HG03469 (cell line): ENCODE measurements at regions not wholly inside any gene's neighbourhood (a gene's known extent, or its start where the extent isn't known, plus 50 kb on each side); places are given as distances from the start of the nearest gene placed in this dataset.

Experiments
- ATAC-seq: cut with Tn5 transposase; IDR thresholded peaks from one replicate; pipeline ENCODE4 v1.9.1; 2021; ENCODE audit warnings: mild to moderate bottlenecking, moderate library complexity, moderate number of reproducible peaks; ENCODE audit not compliant: unreplicated experiment

DNA sequence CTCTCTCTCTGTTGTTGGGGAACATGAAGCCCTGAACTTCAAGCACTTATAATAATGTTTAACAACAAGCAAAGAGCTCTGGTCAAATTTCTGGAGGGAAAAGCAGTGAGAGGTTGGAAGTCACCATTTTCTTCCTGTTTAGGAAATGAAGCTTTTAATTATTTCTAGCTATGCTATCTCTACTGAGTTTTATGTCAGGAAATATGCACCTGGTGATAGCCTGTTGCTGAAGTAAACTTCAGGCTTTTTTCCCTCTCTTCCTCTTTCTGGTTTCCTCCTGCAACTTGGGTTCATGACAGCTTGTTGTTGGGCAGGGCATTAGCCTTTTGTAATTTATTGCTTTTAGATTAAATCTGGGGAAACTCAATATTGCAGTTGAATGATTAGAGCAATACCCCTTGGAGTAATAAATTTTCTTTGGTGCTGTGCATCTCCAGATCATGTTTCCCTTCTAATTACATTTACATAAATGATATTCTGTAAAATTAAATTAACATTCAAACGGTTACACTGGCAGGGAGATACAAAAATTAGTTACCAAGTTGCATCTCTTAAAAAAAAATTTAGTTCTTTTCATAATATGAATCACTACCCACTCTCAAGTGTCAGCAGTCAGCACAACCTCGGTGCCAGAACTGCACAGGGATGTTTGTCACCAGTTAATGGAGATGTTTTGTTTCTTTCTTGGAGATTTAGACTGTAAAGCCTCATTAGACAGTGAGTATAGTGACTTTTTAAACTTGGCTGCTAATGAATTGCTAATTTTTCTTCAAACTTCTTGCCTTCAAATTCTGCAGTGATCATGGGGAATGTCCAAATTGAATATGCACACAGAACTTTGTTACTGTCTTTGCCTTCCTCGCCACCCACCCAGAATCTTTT lies 466.6 kb upstream of the ETAA1 start:
- ATAC-seq, result no peak

DNA sequence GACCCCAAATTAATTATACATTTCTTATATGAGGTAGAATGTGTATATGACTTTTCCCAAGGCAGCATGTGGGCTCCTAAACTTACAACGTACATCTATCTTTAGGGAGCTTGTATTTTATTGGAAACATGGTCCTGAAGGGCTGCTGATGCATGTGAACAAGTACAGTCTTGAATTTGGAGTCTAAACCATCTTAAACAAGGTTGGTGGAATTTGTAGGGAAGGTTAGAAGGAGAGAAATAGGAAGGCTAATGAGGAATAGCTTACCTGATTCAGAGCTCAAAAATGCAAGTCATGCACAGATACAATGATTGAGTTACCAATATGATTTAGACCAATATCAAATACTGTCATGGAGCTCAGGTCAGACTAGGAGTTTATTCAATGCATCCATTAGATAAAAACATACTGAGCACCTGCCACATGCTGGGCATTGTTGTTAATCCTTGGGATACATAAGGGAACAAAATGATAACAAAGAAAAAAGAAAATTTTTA lies 458.6 kb upstream of the ETAA1 start:
- no peak for ATAC-seq

DNA sequence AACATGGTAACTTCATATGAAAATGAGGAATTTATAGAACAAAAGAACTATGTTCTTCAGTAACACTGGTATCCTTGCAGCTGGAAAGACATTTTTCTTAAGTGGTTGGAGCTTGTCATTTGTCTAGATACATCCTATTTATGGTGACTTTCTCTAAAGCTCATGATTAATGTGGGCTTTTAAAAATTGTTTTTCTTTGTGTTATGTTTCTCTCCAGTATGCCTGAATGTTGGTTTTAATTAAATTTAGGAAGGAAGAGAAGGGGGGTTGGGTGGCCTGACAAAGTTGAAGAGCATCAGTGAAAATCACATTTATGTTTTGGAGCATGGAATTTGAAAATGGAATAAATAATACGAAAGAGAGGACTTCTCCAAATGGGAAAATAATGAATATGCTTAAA lies 457.1 kb upstream of the ETAA1 start:
- no peak for ATAC-seq

DNA sequence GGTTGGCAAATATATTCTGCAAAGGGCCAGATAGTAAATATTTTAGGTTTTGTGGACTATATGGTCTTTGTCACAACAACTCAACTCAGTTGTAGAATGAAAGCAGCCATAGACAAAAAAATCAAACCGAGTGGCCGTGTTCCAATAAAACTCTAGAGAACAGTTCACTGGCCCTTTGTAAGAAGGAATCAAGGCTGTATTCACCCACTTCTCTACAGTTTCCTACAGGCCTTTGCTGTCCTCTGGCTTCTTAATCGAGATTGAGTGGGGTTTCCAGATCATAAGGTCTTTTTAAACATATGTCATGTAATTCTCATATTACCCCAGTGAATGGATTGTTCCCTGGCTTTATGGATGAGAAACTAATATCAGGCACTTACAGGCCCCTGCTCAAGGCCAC lies 448.9 kb upstream of the ETAA1 start:
- ATAC-seq, result no peak

DNA sequence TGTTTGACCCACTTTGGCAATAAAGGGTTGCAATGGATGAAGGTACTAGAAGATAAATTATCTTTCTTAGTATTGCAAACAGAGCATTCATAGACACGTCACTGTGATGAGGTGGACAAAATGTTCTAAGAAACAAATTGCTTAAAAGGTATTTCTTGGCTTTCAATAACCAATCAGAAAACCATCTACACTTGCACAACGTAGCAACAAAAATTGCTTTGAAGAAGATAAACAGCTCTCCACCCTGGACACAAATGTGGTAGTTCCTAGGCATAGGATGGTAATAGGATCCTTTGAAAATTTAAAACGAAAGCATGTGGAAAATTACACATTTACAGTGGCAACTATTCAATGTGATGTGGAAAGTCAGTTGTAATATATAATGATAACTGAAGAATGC lies 439.9 kb upstream of the ETAA1 start:
- ATAC-seq, result no peak

DNA sequence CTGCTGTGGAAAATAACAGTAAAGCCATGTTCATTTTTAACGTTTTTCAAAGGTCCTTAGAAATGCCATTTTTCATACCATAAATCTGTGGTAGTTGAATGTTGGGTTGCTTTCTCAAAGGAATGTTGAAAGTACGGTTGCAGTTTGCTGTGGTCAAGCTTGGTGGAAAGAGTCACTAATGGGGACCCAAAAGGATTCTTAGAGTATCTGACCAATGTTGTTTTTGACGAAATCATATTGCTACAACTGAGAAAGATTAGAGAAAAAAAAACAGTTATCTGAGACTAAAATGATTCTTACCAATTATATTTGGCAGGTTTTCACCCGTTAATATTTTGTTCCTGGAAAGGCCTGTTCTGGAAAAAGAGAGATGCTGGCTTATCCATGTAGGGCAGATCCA lies 439.5 kb upstream of the ETAA1 start:
- no peak for ATAC-seq

DNA sequence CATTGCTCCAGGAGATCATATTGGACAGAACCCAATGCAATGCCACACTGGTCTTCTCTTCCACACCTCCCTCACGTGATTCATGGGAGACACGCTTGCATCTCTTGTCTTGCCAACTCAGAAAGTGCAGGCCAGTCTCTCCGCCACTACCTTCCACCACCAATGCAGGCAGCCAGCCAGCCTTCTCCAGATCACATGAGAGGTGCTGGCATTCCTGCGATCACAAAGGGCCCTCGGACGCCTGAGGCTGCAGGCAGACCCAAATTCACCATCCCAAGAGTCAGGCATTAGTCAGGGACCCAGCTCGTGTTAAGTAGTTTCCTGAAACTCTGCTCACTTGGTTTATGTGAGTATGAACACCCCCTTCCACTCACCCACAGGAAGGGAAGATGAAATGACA lies 437.0 kb upstream of the ETAA1 start:
- ATAC-seq, result no peak

DNA sequence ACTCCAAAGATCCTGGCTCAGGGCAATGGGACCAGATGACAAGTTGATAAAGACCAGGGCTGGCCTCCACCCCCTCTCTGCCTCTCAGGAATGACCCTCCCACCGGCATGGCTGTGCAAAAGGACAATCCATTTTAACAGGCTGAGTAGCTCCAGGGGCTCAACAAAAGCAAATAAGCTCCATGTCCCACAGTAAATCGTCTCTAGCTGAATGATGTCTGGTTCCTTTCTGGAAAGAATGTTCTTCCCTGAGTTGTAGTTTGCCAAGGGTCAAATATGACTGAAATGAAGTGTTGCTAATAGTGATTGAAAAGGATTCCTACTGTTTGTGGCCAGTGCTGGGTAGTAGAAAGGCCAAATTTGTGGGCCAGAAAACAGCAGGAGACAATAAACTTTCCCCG lies 434.4 kb upstream of the ETAA1 start:
- ATAC-seq, result no peak

DNA sequence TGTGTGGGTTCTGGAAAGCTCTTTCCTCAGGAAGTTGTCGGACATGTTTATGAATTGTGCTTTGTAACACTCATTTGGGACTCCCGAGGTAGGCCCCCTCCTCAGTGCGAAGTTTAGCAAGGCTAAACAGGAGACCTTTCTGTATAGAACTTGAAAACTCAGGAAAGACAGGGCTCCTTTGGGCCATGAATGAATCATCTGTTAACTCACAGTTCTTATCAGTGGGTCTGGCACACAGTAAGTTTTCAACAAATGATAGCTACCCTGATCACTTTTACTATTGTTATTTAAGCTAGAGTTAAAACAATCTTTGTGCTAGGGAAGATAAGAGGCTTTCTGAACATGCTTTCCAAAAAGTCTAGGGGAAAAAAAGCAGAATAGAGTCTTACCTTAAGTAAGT lies 430.5 kb upstream of the ETAA1 start:
- ATAC-seq, result no peak

DNA sequence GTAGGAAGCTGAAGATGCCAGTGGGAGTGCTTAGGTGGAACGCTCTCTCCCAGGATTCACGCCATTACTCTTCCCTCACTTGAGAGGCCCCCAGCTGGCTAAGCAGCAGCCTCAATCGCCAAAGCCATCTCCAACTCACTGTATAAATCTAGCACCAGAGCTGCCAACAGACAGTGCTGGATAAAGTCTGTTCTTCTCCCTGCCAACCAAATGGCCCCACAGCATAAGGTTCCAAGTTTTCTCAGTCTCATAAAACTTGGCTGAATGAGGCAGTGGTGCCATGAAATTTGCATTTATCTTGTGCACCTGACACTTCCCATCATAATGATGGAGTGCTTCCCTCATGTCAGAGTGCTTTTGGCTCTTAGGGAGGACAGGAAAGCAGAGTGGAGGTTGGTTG lies 428.2 kb upstream of the ETAA1 start:
- ATAC-seq, result no peak

DNA sequence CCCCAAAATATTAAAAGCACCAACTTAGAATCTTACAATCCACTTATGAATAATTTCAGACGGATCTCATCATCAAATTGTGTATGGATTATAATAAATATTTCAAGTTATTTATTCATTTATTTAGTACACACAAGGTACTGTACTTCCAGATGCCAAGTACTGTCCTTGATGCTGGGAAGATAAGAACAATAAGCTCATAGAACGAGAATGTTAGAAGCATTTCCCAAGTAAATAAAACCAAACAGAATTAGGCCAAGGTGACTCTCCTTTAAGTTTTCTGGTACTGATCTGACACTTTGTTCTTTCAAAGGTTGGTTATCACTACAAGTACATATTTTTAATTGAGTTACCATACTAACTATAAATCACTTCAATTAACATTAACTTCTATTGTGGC lies 416.1 kb upstream of the ETAA1 start:
- no peak for ATAC-seq

DNA sequence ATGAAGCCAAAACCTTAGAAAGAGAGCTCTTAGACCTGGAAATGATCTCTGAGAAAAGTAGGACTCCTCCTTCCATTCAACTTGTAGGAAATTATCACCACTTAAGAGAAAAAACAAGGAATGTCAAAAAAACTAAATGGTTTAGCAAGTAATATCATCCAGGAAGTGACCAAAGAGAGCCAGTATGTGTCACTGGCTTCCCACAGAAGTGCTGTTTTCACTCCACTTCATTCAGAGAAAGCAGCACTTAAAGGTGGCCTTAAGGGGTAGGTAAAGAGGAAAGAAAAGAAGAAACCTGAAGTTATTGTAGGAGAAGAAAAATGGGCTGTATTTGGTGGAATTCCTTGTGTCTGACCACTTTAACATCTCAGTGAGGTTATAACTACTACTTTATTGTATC lies 414.4 kb upstream of the ETAA1 start:
- no peak for ATAC-seq

DNA sequence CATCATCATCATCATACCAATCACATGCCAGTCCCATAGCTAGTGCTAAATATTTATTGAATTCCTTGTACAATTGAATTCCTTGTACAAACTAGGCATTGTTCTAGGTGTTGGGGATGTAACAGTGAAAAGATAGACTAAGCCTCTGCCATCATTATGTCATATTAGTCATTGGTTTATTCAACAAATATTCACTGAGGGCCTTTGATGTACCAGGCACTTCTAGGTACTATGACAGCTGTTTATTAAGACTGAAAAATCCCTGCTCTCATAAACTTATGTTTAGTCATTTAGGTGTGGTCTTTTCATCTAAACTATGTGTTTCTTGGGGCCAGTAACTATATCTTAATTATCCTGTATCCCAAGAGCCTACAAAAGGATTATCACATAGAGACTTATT lies 412.3 kb upstream of the ETAA1 start:
- ATAC-seq, result no peak

DNA sequence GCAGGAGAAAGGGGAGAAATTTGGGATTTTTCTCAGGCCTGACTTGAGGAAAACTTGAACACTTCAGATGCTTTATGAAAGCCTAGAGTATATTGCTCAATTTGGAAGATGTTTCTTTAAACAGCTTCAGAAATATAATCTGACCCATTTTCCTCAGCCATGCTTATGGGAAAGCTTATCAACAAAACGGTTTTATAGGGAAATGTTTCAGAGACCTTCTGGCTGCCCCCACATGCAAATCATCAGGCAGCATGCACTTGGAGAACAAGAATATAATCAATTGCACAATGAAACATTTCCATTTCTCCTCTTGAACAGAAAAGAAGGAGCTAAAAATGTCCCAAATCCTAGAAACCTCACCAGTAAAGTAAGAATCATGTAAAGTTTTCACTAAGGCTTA lies 411.2 kb upstream of the ETAA1 start:
- ATAC-seq, result no peak

DNA sequence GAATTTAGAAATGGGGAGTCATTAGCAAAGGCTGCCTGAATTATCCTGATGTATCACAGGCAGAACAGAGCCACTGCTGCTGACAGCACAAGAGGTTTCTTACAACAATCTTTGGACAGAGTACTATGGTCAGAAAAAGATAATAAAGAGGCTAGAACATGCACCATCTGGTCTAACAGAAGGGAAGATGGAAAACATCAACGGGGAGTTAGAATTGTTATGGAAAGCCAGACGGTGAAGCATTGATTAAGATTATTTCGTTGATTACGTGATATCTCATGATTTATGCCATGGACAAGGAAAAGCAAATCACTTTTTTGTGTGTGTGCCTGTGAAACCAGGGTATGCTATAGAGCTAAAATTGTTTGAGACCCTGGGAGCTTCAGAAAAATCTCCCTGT lies 409.4 kb upstream of the ETAA1 start:
- ATAC-seq, result no peak

DNA sequence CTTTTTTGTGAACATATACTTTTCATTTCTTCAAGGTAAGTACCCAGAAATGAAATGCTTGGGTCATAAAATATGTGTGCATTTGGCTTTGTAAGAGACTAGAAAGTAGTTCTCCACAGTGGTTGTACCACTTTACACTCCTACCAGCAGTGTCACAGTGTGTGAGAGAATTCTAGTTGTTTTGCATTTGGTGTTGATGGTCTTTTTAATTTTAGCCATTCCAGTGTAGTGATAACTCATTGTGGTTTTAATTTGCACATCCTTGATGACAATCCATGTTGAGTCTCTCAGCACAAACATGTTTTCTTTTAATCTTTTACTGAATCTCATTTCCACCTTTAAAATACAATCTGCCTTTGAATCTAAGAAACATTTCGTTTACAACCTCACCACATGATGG lies 402.5 kb upstream of the ETAA1 start:
- ATAC-seq, result no peak

DNA sequence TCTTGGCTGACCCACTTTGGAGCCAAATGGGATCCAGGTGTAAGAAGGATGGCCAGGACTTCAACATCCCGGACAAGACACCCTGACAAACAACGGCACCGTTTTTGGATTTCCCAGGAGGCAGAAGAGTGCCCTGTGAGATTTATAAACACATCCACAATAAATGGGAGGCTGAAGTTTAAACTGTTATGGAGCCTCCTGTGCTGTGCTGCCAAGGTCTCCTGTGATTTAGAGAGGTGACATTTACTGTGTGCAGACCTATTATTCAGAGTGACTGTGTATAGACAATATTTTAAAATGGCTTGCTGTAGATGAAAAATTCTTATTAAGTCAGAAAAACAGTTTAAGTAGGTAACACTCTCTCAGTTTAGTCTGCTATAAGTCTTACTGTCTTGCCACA lies 401.5 kb upstream of the ETAA1 start:
- ATAC-seq, result no peak

DNA sequence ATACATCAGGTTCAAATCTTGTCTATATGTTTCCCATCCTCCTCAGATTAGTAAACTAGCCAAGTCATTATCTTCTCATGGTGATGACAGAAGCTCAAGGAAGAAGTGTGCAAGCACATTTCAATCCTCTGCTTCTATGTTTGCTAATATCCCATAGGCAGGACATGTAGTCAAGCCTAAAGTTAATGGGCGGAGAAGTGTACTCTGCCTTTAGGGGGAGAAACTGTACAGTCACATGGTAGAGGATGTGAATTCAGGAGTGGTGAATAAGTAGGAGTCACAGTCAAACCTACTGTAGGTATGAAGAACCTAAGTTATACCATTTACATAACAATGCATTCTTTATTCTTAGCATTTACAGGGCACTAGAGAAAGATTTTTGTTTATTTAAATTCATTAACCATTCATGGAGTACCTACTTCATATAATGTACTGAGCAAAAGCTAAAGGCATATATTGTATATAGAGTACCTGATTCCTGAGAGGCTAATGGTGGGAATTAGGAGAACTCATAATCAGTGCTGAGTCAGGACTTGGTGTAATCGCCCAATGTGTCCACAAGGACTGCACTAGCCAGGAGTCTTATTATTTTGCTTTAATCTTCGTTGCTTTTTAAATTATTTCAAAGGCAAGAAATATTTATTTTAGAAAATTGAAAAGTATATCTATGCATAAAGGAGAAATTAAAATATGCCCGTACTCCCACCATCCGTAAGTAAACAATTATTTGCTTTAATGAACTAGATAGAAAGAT lies 394.3 kb upstream of the ETAA1 start:
- no peak for ATAC-seq

DNA sequence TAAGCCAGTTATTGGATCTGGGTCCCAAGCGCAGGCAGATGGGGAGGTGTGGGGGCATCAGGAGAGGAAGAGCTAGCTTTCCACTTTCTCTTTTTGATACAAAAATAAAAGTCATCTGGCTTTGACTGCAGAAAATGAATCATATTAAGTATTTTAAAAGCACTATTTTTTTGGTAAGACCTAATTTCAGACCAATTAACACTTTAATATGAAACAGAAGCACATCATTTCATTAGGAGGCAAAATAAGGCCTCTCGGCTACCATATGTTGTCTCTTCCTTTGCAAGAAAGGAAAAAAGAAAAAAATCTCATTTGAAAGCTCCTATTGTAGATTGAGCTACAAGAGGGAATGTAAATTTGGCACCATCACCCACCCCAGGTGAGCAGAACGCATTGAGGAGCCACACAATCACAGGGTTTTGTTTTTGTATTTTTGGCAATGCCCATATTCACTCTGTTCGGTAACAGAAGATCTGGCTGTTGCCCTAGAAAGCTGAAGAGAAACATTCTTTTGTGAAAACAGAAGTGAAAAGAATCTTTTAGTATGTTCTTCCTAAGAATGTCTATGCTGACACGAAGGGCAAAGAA lies 390.7 kb upstream of the ETAA1 start:
- ATAC-seq, result no peak

DNA sequence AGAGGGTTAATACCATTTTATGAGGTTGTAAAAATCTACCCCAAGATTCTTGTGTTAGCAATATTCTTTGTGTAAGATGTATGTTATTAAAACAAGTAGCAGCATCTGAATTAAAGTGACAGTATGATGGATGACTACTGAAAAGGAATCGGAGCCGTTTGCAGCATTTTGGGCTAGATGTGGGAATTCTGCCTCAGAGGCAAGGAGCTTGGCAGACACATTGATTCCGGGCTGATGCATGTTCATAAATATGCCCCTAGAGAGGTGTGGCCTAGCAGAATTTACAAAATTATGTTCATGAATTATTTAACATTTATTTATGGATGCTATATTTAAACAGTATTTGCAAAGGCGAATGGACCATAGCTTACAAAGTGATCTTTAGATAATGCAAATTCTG lies 389.0 kb upstream of the ETAA1 start:
- ATAC-seq, result no peak

DNA sequence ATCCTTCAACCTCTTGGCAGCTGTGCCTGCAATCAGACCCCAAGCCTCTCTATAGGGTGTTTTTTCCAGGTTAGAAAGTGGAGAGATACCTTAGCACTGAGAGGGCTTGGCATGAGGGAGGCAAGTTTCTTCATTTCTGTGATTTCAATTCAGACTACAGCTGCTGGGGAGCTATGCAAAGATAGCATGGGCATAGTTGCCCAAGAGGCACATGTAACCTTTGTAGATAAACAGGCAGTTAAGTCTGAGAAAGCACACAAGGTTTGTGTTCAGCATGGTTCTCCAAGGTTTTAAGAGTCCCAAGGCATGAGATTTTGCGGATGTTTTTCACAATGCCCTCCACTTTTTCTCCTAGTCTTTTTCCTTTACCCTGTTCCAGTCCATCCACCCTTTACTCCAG lies 385.0 kb upstream of the ETAA1 start:
- ATAC-seq, result no peak

DNA sequence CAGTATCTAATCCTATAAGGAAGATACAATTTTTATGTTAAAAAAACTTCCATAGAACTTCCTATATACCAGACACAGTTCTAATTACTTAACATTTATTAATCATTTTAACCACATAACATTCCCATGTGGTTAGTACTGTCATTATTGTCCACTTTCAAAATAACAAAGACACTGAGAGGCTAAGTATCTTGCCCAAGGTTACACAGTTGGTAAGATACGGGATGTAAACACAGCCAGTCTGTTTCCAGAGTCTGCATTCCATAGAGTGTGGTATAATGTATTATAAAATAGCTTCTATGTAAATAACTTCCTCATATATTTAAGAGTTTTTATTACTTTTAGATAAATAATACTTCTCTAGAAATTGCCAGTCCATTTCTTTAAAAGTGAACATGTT lies 383.3 kb upstream of the ETAA1 start:
- no peak for ATAC-seq
